SK-N-SH (cell line): ENCODE measurements at regions not wholly inside any gene's neighbourhood (a gene's known extent, or its start where the extent isn't known, plus 50 kb on each side); places are given as distances from the start of the nearest gene placed in this dataset.

Source experiments
- CTCF ChIA-PET: fragments of 300-600, 350-600 bp; formaldehyde crosslinking; extraction: SDS; loops from one replicate; lab custom pipeline; 2021; lab: Yijun Ruan, JAX
- POLR2A ChIA-PET: fragments of 350-600 bp; sonication (Branson Sonifier 250); formaldehyde crosslinking; extraction: SDS; loops from one replicate; lab custom pipeline; 2020; ENCODE audit warnings: antibody characterized with exemption, inconsistent platforms; lab: Yijun Ruan, JAX
- DNase-seq: peaks from one replicate; pipeline ENCODE4 v3.0.0; 2012
- H2AFZ ChIP-seq: fragments of 200-600 bp; sonication (generic); 2 replicates; pipeline ENCODE4 v1.8.1; 2016; ENCODE audit warnings: antibody characterized with exemption, mild to moderate bottlenecking, low read depth
- H3F3A ChIP-seq: fragments of 200-600 bp; sonication (generic); replicated peaks from 2 replicates; pipeline ENCODE3; 2016; ENCODE audit warnings: antibody characterized with exemption, mild to moderate bottlenecking; ENCODE audit not compliant: insufficient read depth
- H3K27ac ChIP-seq, 2 experiments: fragments of 200-500 bp in 1 of 2; fragments of 200-600 bp in 1 of 2; sonication (Bioruptor generic) in 1 of 2; sonication (generic), shearing (Covaris generic) in 1 of 2; 2 replicates each; pipeline versions ENCODE4 v1.5.1 to v1.6.1; 2014 to 2016; ENCODE audit warnings: low read depth in 2 of 2, inconsistent platforms in 1 of 2, low read length in 1 of 2, mild to moderate bottlenecking in 1 of 2, mixed read lengths in 1 of 2
- H3K27me3 ChIP-seq: fragments of 200-600 bp; sonication (generic), shearing (Covaris generic); 2 replicates; pipeline ENCODE4 v1.6.1; 2016; ENCODE audit warnings: mixed run types; ENCODE audit not compliant: insufficient read depth
- H3K36me3 ChIP-seq, 2 experiments: fragments of 200-500 bp in 1 of 2; fragments of 200-600 bp in 1 of 2; sonication (Bioruptor generic) in 1 of 2; sonication (generic) in 1 of 2; replicated peaks in 1 of 2; 2 replicates each; pipeline versions ENCODE3 to v1.5.1; 2014 to 2016; ENCODE audit warnings: low read length in 1 of 2, mild to moderate bottlenecking in 1 of 2; ENCODE audit not compliant: insufficient read depth in 2 of 2, control insufficient read depth in 1 of 2
- H3K4me1 ChIP-seq, 2 experiments: fragments of 200-500 bp in 1 of 2; fragments of 200-600 bp in 1 of 2; sonication (Bioruptor generic) in 1 of 2; sonication (generic), shearing (Covaris generic) in 1 of 2; 2 replicates each; pipeline versions ENCODE4 v1.5.1 to v1.6.1; 2014 to 2016; ENCODE audit warnings: low read depth in 1 of 2, low read length in 1 of 2, mixed run types in 1 of 2; ENCODE audit not compliant: insufficient read depth in 2 of 2, control insufficient read depth in 1 of 2
- H3K4me2 ChIP-seq: fragments of 200-600 bp; sonication (generic), shearing (Covaris generic); 2 replicates; pipeline ENCODE4 v1.6.1; 2017; ENCODE audit warnings: mixed run types
- H3K4me3 ChIP-seq, 2 experiments: fragments of 200-500 bp in 1 of 2; fragments of 200-600 bp in 1 of 2; sonication (Bioruptor generic) in 1 of 2; sonication (generic), shearing (Covaris generic) in 1 of 2; 2 replicates each; pipeline versions ENCODE4 v1.5.1 to v1.8.1; 2014 to 2016; ENCODE audit warnings: low read depth in 2 of 2, inconsistent platforms in 1 of 2, low read length in 1 of 2, mild to moderate bottlenecking in 1 of 2, mixed read lengths in 1 of 2, moderate library complexity in 1 of 2
- H3K79me2 ChIP-seq: fragments of 200-600 bp; sonication (generic); 2 replicates; pipeline ENCODE4 v1.8.1; 2017; ENCODE audit warnings: mild to moderate bottlenecking; ENCODE audit not compliant: insufficient read depth
- H3K9ac ChIP-seq: fragments of 200-600 bp; sonication (generic); 2 replicates; pipeline ENCODE4 v1.6.1; 2017; ENCODE audit warnings: mixed run types
- H3K9me2 ChIP-seq: fragments of 200-600 bp; sonication (generic); 2 replicates; pipeline ENCODE4 v1.6.1; 2017; ENCODE audit warnings: mixed run types
- H3K9me3 ChIP-seq: fragments of 200-600 bp; sonication (generic); 2 replicates; pipeline ENCODE4 v1.6.1; 2017; ENCODE audit warnings: mixed run types, mild to moderate bottlenecking, moderate library complexity
- H4K20me1 ChIP-seq: fragments of 200-600 bp; sonication (generic); 2 replicates; pipeline ENCODE4 v1.6.1; 2017; ENCODE audit warnings: mild to moderate bottlenecking, mixed run types; ENCODE audit not compliant: insufficient read depth
- CTCF ChIP-seq: fragments of 200-600 bp; sonication (generic); IDR thresholded peaks from 2 replicates; pipeline ENCODE4 v1.6.1; 2017; ENCODE audit warnings: antibody characterized with exemption, mild to moderate bottlenecking, moderate library complexity
- EZH2phosphoT487 ChIP-seq: fragments of 200-600 bp; sonication (generic); IDR thresholded peaks from 2 replicates; pipeline ENCODE4 v1.6.1; 2017; ENCODE audit warnings: low read depth, mixed run types, mild to moderate bottlenecking, antibody characterized with exemption, moderate library complexity, borderline replicate concordance
- FOXM1 ChIP-seq: IDR thresholded peaks from 2 replicates; pipeline ENCODE4 v1.4.0; 2012; ENCODE audit warnings: low read depth, mild to moderate bottlenecking
- GATA2 ChIP-seq: sonication (generic); formaldehyde crosslinking; IDR thresholded peaks from 2 replicates; pipeline ENCODE4 v1.5.0; 2020; ENCODE audit warnings: mild to moderate bottlenecking, missing genetic modification reagents
- JUND ChIP-seq: IDR thresholded peaks from 2 replicates; pipeline ENCODE4 v1.4.0; 2012
- NRF1 ChIP-seq: IDR thresholded peaks from 2 replicates; pipeline ENCODE4 v1.6.1; 2012; ENCODE audit warnings: low read depth, mild to moderate bottlenecking, low read length
- PBX3 ChIP-seq: IDR thresholded peaks from 2 replicates; pipeline ENCODE4; 2012
- POLR2AphosphoS5 ChIP-seq: IDR thresholded peaks from 2 replicates; pipeline ENCODE4 v1.6.1; 2012; ENCODE audit warnings: low read depth, low read length
- RAD21 ChIP-seq: IDR thresholded peaks from 2 replicates; pipeline ENCODE4 v1.6.1; 2012; ENCODE audit warnings: mild to moderate bottlenecking, low read length
- REST ChIP-seq: IDR thresholded peaks from 2 replicates; pipeline ENCODE4 v1.6.1; 2012; ENCODE audit warnings: mild to moderate bottlenecking, low read depth, low read length, moderate library complexity
- SIN3A ChIP-seq: IDR thresholded peaks from 2 replicates; pipeline ENCODE4 v1.6.1; 2012; ENCODE audit warnings: low read depth, mild to moderate bottlenecking, low read length, moderate library complexity, borderline replicate concordance
- USF1 ChIP-seq: IDR thresholded peaks from 2 replicates; pipeline ENCODE4 v1.4.0; 2012; ENCODE audit warnings: low read depth, borderline replicate concordance
- WGBS: methylation state at CpG from one replicate; pipeline ENCODE4 v1.1.6; 2017; ENCODE audit warnings: low lambda C conversion rate; 5-methylcytosine and 5-hydroxymethylcytosine counted together

- TF ChIP-seq REST: no peak
These were observed 110.5 kb upstream of the CCDC39 start (continued) for GRCh38 chr3:180789774-180790173.

GRCh38 chr3:180798197-180798596, 114.3 kb upstream of the FXR1 start:
- POLR2A ChIA-PET: no interaction called here
- Histone ChIP-seq H3K27me3 (no peaks in the 10 kb centered on the region), H3K4me2 (no peak overlapping the region), H3K36me3 (no peaks in the 10 kb centered on the region), H3K4me1 (no peaks in the 10 kb centered on the region)
- TF ChIP-seq REST: no peak
- no peak for TF ChIP-seq EZH2phosphoT487
- no peak for TF ChIP-seq USF1
- TF ChIP-seq RAD21: no peak
- no peak for TF ChIP-seq CTCF
- TF ChIP-seq FOXM1: no peak
- TF ChIP-seq JUND: no peak
- no peak for TF ChIP-seq POLR2AphosphoS5
- no peak for TF ChIP-seq NRF1
- no peak for TF ChIP-seq GATA2 (CRISPR knock-in tag)
- no peak for TF ChIP-seq PBX3
- no peak for TF ChIP-seq SIN3A
- TF ChIP-seq, all 33 proteins: peak for 0
- Histone ChIP-seq H3K9me2 (no peaks in the 10 kb centered on the region), H3K27ac (no peak overlapping the region), H3K4me3 (no peak overlapping the region), H4K20me1 (no peaks in the 10 kb centered on the region), H3K9me3 (no peaks in the 10 kb centered on the region), H2AFZ (no peak overlapping the region), H3K79me2 (no peaks in the 10 kb centered on the region), H3K9ac (no peak overlapping the region), H3F3A (no peaks in the 10 kb centered on the region)
- WGBS: 18% methylated on average over 4 of the region's 4 CpGs
- CTCF ChIA-PET: no interaction called here
- no peak for DNase-seq
